Glutamatergic neuron (in vitro differentiated cells): ENCODE measurements at regions not wholly inside any gene's neighbourhood (a gene's known extent, or its start where the extent isn't known, plus 50 kb on each side); places are given as distances from the start of the nearest gene placed in this dataset.

Experiments used
- DNase-seq: peaks from one replicate; pipeline ENCODE4 v3.0.0; 2022
- H3K27ac Mint-ChIP-seq: one replicate; pipeline ENCODE4 v1.8.0; 2020; ENCODE audit warnings: mild to moderate bottlenecking, mixed read lengths, inconsistent platforms; ENCODE audit not compliant: unreplicated experiment
- H3K27me3 Mint-ChIP-seq: one replicate; pipeline ENCODE4 v1.8.0; 2020; ENCODE audit warnings: mild to moderate bottlenecking, moderate library complexity, mixed read lengths, inconsistent platforms; ENCODE audit not compliant: unreplicated experiment
- H3K36me3 Mint-ChIP-seq: one replicate; pipeline ENCODE4 v1.8.0; 2020; ENCODE audit warnings: mild to moderate bottlenecking, mixed read lengths, inconsistent platforms; ENCODE audit not compliant: unreplicated experiment
- H3K4me1 Mint-ChIP-seq: one replicate; pipeline ENCODE4 v1.8.0; 2020; ENCODE audit warnings: mild to moderate bottlenecking, low read depth, mixed read lengths, inconsistent platforms; ENCODE audit not compliant: unreplicated experiment
- H3K4me3 Mint-ChIP-seq: one replicate; pipeline ENCODE4 v1.8.0; 2020; ENCODE audit warnings: mild to moderate bottlenecking, mixed read lengths, inconsistent platforms; ENCODE audit not compliant: unreplicated experiment
- H3K9me3 Mint-ChIP-seq: one replicate; pipeline ENCODE4 v1.8.0; 2020; ENCODE audit warnings: mild to moderate bottlenecking, moderate library complexity, mixed read lengths, inconsistent platforms; ENCODE audit not compliant: unreplicated experiment
- TF ChIP-seq, protein P1 (sequence below): fragments of 200-600 bp; sonication (generic); IDR thresholded peaks from one replicate; pipeline ENCODE4 v1.5.0; 2021; ENCODE audit not compliant: partially characterized antibody, unreplicated experiment

DNA sequence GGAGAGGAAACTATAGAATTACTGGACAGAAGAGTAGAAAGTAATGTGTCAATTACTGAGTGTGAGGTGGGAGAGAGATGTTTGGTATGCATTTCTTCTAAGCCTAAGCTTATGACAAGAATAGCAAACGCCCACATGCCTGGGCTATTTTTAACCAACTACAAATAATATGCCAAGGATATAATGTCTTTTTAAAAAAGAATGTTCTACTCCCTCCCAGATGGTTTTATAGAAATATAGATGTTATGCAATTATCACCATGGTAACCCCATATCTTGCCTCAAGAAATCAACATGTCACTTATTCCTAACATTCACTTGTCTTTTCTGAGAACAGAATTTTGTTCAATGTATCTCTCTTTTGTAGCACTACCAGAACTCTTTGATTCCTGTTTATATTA lies 996.7 kb upstream of the CHORDC1 start:
- H3K4me3 Mint-ChIP-seq: no peak overlapping the region
- H3K9me3 Mint-ChIP-seq: peaks cover 2% of the 10 kb centered on the region
- H3K27me3 Mint-ChIP-seq: no peaks in the 10 kb centered on the region
- H3K4me1 Mint-ChIP-seq: peaks cover 3% of the 10 kb centered on the region
- peaks cover 4% of the 10 kb centered on the region for H3K36me3 Mint-ChIP-seq
- no peak overlapping the region for H3K27ac Mint-ChIP-seq
- no peak for DNase-seq
- TF ChIP-seq, protein P1, sequence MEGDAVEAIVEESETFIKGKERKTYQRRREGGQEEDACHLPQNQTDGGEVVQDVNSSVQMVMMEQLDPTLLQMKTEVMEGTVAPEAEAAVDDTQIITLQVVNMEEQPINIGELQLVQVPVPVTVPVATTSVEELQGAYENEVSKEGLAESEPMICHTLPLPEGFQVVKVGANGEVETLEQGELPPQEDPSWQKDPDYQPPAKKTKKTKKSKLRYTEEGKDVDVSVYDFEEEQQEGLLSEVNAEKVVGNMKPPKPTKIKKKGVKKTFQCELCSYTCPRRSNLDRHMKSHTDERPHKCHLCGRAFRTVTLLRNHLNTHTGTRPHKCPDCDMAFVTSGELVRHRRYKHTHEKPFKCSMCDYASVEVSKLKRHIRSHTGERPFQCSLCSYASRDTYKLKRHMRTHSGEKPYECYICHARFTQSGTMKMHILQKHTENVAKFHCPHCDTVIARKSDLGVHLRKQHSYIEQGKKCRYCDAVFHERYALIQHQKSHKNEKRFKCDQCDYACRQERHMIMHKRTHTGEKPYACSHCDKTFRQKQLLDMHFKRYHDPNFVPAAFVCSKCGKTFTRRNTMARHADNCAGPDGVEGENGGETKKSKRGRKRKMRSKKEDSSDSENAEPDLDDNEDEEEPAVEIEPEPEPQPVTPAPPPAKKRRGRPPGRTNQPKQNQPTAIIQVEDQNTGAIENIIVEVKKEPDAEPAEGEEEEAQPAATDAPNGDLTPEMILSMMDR: no peak

DNA sequence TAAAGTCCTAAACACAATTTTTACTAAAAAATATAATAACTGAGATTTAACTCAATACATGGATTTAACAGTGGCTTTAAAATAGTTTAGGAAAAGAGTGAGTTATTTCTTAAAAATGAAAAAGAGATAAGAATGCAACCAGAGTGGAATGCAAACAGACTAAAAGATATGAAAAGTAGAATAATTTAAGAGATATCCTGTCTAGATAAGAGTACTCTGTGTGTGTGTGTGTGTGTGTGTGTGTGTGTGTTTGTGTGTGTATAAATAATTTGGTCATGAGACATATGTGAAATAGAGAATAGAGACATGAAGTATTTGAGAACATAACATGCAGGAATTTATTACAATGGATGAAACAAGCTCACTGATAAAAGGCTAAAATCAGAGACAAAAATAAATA lies 986.9 kb upstream of the CHORDC1 start:
- Mint-ChIP-seq H3K4me1 (peaks cover 4% of the 10 kb centered on the region), H3K27me3 (peaks cover 4% of the 10 kb centered on the region), H3K36me3 (no peaks in the 10 kb centered on the region), H3K27ac (no peak overlapping the region), H3K9me3 (peaks cover 2% of the 10 kb centered on the region), H3K4me3 (no peak overlapping the region)
- no peak for DNase-seq
- TF ChIP-seq, protein P1: no peak

- no peaks in the 10 kb centered on the region for H3K36me3 Mint-ChIP-seq
- peaks cover 4% of the 10 kb centered on the region for H3K27me3 Mint-ChIP-seq
- H3K4me1 Mint-ChIP-seq: peaks cover 4% of the 10 kb centered on the region
- H3K9me3 Mint-ChIP-seq: peaks cover 2% of the 10 kb centered on the region
- no peak overlapping the region for H3K27ac Mint-ChIP-seq
- H3K4me3 Mint-ChIP-seq: no peak overlapping the region
- TF ChIP-seq, protein P1: no peak
- DNase-seq: no peak
These were observed 986.5 kb upstream of the CHORDC1 start for GRCh38 chr11:91209306-91209705.

DNA sequence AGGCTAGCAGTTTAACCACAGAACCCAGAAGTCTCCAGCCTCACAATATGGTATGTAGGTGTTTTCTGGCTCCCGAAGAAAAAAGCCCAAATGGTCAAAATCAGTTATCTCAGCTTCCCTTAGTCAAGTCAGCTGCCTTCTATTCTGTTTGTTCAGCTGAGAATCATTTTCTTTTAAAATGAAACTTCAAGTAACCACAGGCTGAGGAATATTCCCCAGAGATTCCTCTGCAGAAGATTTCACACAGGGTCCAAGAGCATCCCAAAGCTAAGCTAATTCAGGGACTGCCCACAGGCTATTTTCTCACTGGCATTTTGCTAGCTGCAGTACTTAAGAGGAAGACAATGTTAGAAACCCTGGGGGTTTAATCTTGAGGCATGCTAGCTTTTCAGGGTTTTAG lies 977.0 kb upstream of the CHORDC1 start:
- Mint-ChIP-seq H3K27me3 (no peaks in the 10 kb centered on the region), H3K4me1 (peaks cover 10% of the 10 kb centered on the region), H3K27ac (no peak overlapping the region), H3K4me3 (no peak overlapping the region), H3K36me3 (no peaks in the 10 kb centered on the region), H3K9me3 (peaks cover 2% of the 10 kb centered on the region)
- TF ChIP-seq, protein P1: no peak
- DNase-seq: no peak

DNA sequence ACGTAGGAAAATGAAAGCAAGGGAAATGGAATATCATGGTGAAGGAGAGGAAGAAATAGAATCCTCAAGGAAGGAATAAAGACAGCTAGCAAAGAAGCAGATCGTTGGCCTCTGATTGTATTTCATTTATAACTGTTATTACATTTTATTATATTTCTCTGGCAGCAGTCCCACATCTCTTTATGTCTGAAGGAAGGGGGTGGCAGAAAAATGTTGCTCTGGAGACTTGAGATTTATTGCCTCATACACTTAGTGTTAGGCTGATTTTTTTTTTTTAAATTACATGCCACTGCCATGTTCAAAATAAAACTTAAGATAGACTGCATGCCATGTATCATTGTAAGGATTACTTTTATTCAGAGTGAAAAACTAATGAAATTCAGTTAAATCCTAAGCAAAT lies 971.7 kb upstream of the CHORDC1 start:
- Mint-ChIP-seq H3K27me3 (no peaks in the 10 kb centered on the region), H3K36me3 (no peaks in the 10 kb centered on the region), H3K4me3 (no peak overlapping the region), H3K27ac (no peak overlapping the region), H3K4me1 (peaks cover 2% of the 10 kb centered on the region), H3K9me3 (peaks cover 3% of the 10 kb centered on the region)
- DNase-seq: no peak
- TF ChIP-seq, protein P1: no peak
